MM.1S (cell line): ENCODE measurements at regions not wholly inside any gene's neighbourhood (a gene's known extent, or its start where the extent isn't known, plus 50 kb on each side); places are given as distances from the start of the nearest gene placed in this dataset.

Experiments
- CTCF ChIP-seq: fragments of 300-600 bp; sonication (generic); IDR thresholded peaks from 2 replicates; pipeline ENCODE4 v1.5.1; 2016; ENCODE audit warnings: antibody characterized with exemption, low read length, mixed read lengths
- EZH2 ChIP-seq: fragments of 300-600 bp; sonication (generic); optimal IDR thresholded peaks from 2 replicates; pipeline ENCODE3; 2017; ENCODE audit warnings: low read depth, mild to moderate bottlenecking, antibody characterized with exemption, low read length, mixed read lengths

- no peak for TF ChIP-seq EZH2
- no peak for TF ChIP-seq CTCF
Measured at GRCh38 chr3:17946619-17947018, 204.2 kb upstream of the TBC1D5 start.
